Coronary artery (tissue), 2 donors: ENCODE measurements at regions not wholly inside any gene's neighbourhood (a gene's known extent, or its start where the extent isn't known, plus 50 kb on each side); places are given as distances from the start of the nearest gene placed in this dataset.

Experiments
- DNase-seq: peaks from one replicate; pipeline ENCODE4 v3.0.0-alpha.2; 2017; ENCODE audit warnings: low spot score
- H3K27ac ChIP-seq, 2 donors: fragments of 200-600 bp; sonication (generic); one replicate each; pipeline ENCODE4 v1.5.1; 2016 to 2019
- H3K4me3 ChIP-seq: fragments of 200-600 bp; sonication (generic); 2 replicates; pipeline ENCODE4 v1.5.1; 2016; ENCODE audit warnings: mild to moderate bottlenecking, moderate library complexity
- TF ChIP-seq, protein P1 (sequence below): fragments of 200-600 bp; sonication (generic); IDR thresholded peaks from one replicate; pipeline ENCODE4 v1.5.1; 2019; ENCODE audit warnings: antibody characterized with exemption

DNA sequence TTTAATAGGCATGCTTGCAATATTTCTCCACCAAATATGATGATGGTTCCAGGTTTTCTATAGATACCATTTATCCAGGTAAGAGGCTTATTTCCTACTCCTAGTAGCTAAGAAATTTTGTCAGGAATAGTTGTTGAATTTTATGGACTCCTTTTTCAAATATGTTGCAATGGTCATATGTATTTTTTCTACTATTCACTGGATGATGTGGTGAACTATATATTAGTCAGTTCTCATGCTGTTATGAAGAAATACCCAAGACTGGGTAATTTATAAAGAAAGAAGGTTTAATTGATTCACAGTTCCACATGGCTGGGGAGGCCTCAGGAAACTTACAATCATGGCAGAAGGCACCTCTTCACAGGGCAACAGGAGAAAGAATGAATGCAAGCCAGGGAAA lies 141.1 kb upstream of the NR3C1 start:
- no peak for DNase-seq
- no peak overlapping the region for H3K27ac ChIP-seq
- no peak overlapping the region for H3K4me3 ChIP-seq
- TF ChIP-seq, protein P1, sequence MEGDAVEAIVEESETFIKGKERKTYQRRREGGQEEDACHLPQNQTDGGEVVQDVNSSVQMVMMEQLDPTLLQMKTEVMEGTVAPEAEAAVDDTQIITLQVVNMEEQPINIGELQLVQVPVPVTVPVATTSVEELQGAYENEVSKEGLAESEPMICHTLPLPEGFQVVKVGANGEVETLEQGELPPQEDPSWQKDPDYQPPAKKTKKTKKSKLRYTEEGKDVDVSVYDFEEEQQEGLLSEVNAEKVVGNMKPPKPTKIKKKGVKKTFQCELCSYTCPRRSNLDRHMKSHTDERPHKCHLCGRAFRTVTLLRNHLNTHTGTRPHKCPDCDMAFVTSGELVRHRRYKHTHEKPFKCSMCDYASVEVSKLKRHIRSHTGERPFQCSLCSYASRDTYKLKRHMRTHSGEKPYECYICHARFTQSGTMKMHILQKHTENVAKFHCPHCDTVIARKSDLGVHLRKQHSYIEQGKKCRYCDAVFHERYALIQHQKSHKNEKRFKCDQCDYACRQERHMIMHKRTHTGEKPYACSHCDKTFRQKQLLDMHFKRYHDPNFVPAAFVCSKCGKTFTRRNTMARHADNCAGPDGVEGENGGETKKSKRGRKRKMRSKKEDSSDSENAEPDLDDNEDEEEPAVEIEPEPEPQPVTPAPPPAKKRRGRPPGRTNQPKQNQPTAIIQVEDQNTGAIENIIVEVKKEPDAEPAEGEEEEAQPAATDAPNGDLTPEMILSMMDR: no peak

DNA sequence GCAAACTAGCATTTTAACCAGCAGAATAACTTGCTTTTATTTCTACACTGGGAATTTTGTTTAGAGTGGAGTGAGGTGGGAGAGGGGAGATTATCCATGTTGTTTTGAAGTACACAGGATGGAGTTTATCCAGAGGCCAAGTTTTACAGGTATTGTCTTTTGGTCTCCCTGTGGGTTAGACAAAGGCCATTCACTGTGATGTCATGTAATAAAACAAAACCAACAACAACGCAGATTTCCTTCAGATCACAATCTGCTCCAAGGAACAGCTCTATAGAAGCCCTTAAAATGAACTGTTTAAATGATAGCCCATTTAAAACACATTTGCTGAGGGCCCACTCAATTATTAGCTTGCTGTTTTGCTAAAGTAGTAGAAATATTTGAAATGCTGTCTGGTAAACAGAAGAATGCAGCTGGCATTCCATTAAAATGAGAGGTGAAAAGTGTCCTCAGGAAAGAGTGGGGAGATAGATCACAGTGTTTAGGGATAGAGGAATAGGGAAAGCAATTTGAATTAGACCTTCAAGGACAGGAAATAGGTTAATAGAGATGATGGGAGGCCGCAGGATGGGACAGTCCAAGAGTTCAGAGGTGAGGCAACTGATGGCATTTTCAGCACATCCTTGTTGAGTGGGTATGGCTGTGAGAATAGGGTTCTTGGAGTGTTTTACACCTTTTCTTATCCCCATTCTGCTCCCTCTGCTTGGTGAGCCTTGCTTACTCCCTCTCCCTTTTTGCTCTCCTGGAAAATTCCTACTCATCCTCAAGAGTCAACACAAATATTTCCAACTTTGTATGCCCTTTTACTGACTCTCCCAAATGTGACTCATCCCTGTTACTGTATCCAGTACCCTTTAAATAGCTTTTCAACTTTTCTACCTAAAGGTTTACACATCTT lies 140.1 kb upstream of the NR3C1 start:
- TF ChIP-seq, protein P1: no peak
- no peak for DNase-seq
- H3K27ac ChIP-seq: no peak overlapping the region
- H3K4me3 ChIP-seq: no peak overlapping the region

DNA sequence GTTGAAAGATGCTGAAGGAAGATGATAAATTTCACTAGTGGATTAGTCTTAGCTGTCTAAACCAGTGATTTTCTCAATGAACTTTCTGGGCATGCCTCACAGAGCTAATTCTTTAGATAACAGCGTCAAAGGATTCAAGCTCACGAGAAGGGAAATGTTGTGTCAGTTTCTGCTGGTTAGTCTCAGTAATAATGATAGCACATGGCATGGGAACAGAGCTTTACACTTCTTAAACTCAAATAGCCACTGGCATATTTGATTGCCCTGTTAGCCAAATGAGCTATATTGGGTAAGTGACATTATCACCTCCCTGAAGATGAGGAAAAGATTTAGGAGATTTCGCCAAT lies 139.3 kb upstream of the NR3C1 start:
- Histone ChIP-seq H3K27ac (no peak overlapping the region), H3K4me3 (no peak overlapping the region)
- TF ChIP-seq, protein P1: no peak

DNA sequence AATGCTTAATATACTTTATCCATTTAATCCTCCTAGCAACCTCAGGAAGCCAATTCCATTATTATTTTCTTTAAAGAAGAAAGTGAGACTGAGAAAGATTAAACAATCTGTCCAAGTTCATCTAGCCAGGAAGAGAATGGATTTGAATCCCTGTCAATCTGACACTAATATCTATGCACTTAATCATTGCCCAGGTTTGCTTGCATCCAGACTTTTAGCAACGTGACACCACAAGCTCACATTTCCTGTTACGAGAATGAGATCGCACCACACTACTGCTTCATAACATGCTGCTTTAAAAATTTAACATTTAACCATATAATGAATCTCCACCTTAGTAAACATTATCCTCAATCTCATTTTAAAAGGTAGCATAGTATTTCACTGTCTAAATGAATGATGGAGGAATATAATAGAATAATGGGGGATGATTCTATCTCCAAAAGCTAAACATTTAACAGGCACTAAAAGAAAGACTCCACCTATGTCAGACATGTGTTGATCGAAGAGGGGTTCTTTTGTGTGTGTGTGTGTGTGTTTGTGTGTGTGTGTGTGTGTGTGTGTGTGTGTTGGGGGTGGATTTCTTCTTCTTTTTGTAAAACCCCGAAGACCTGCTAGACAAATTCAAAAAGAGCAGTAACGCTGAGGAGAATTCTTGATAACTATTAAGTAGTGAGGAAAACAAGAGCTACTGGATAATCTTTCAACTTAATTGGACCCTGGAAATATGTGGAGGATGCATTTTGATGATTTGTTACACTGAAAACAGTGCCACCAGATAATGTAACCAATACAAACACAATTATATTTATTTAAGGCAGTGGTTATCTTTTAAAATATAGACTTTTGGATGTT lies 138.7 kb upstream of the NR3C1 start:
- no peak overlapping the region for H3K27ac ChIP-seq
- no peak for DNase-seq
- H3K4me3 ChIP-seq: no peak overlapping the region
- TF ChIP-seq, protein P1: no peak

More for the DNA sequence above, 139.3 kb upstream of the NR3C1 start:
- DNase-seq: no peak

DNA sequence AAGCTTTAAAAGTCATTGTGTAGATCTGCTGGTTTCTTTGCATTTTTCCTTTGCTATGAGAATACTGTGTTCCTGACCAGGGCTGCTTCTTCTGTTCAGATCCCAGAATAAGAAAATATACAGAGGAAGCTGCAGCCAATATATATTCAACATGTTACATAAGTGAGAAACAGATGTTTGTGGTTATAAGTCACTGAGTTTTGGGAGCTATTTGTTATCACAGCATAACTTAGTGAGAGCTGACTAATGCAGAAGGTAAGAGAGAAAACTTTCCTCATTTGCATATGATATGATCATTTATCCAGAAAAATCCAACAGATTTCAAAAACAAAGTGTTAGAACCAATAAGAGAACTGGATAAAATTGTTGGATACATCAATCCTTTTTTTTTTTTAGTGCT lies 136.3 kb upstream of the NR3C1 start:
- TF ChIP-seq, protein P1: no peak
- no peak for DNase-seq
- H3K4me3 ChIP-seq: no peak overlapping the region
- no peak overlapping the region for H3K27ac ChIP-seq

DNA sequence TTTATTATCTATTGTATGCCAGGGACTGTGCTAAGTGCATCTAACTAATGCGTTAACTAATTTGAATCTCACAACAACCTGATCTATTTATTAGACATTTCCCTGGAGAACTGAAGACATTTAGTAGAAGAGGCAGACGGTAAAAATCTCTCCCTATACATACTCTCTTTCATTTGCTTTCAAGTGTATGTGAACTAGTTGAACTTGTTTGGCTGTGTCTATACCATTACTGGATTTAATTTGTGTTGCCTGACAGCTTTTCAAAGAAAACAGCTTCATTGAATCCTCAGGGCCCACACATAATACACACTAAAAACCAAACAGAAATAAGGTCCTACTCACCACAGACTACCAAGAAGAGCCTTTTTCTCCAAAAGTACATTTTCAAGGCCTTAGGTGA lies 133.6 kb upstream of the NR3C1 start:
- DNase-seq: no peak
- Histone ChIP-seq H3K4me3 (no peak overlapping the region), H3K27ac (no peak overlapping the region)
- TF ChIP-seq, protein P1: no peak
